Fibroblast of the conjunctiva (primary cell): ENCODE measurements at regions not wholly inside any gene's neighbourhood (a gene's known extent, or its start where the extent isn't known, plus 50 kb on each side); places are given as distances from the start of the nearest gene placed in this dataset.
A peak's percentile ranks its signal among the peaks of the same experiment; 100 is the strongest.
"Not testable (repeated sequence)": the region's sequence is repeated elsewhere in the genome, so short reads cannot be mapped to it uniquely, and the experiment has no call there.

ENCODE experiments used
- DNase-seq: peaks from one replicate; pipeline ENCODE4 v3.0.0-alpha.2; 2010; ENCODE audit warnings: low read depth

DNA sequence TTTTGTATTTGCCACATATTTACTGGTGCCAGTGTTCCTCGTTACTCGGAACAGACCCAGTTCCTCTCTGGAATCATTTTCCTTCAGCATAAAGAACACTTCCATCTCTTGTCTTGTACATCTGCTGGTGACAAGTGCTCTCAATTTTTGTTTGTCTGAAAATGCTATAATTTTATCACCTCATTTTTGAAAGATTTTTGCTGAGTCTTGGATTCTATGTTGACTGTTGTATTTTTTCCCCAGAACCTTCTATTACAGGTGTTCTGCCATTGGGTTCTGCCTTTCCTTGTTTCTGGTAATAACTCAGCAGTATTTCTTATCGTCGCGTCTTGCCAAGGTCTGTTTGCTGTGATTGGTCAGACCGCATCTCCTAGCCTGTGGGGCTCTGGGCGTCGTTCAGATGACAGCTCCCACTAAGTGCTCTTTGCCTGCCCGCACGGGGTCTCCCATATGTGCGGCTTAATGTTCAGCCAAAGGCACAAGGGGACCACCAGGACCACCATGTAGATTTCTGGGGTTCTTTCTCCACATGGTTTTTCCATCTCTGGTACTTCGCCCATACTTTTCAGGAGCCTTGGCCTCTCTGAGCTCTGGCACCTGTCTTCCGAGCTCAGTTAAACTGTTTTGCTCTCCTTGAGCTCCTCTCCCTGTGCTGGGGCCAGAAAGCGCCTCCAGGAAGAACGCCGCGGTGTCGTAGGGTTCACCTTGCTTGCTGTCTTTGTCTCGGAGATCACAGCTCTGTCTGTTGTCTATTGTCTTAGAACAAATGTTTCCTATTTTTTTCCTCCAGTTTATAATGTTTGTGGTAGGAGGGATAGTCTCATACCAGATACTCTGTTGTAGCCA is 80.0 kb downstream of the METRNL start:
- no peak for DNase-seq

DNA sequence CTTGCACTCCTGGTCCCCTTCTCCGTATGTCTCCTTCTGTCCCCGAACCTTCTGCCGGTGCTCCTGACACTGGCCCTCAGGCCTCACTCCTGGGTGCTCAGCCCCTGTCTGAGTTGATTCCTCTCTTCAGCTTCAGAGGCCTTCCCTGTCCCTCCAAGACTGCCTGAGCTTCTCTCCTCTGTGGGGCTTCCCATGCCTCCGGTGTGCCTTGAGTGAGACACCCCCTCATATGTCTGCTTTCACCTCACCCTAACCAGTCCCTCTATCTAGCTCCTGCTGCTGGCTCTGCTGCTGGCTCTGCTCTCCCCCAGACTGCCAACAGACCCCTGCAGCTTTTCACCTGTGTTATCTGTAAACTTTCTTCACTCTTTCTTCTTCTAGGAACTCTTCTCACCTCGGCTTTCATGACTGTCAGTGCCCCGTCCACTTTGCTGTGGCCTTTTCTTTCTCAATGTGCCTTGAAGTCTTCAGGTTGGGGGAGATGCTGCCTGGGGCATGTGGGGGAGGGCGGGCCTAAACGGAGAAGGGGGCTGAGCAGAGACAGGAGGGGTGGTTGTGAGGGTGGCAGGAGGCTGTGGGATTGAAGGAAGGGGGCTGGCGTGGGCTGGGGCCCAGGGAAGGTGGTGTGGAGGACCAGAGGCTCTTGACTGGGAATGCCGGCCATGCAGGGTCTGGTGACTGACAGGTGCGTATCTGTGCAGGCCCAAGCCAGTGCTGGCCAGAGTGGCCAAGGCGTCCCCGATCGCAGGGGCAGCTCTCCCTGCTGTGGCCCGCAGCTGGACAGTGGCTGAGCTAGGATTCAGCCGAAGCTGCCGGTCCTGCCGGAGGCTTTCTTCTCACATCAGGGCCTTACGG is 81.3 kb downstream of the METRNL start:
- DNase-seq: no peak

- DNase-seq: peak; percentile 46
Measured at GRCh38 chr17:83161298-83162034, 82.1 kb downstream of the METRNL start.

- DNase-seq: no peak
Measured at GRCh38 chr17:83162035-83162745, 82.8 kb downstream of the METRNL start.

DNA sequence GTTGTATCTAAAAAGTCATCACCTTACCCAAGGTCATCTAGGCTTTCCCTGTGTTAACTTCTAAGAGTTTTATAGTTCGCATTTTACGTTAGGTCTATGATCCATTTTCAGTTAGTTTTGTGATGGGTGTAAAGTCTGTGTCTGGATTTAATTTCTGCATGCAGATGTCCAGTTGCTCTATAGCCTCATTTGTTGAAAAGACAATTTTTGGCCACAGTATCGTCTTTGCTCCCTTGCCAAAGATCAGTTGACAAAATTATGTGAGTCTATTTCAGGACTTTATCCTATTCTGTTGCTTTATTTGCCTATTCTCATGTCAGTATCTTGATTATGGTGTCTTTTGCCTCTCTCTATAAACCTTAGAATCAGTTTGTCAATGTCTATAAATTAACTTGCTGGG is 85.1 kb downstream of the METRNL start:
- no peak for DNase-seq

DNA sequence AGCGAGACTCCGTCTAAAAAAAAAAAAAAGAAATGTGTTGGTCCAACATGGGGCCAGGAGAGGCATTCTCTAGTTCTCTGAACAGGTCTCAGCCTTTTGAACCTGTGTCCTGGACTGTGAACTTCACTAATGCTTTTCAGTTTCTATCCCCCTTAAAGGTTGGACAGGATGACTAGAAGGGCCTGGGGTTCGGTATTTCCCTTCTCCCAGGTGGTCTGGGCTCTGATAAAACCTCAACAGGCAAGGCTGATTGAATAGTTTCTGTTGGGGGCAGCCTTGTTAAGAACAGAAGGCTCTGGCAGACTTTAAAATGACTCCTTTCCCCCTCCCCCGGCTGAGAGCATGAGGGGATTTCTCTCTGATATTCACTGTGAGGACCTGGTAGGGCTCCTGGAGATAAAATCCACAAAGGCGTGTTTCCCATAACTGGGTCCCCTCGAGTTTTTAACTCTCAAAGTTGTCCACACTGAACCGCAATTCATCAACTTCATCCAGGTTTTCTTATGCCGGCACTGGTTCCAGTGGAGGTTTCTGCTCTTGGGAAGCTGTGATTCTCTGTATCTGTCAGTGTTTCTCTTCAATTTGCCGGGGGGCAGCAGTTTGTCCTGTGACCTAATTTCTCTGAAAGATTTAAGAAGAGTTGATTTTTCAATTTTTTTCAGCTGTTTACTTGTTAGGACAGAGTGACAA is 91.3 kb downstream of the METRNL start:
- no peak for DNase-seq

DNA sequence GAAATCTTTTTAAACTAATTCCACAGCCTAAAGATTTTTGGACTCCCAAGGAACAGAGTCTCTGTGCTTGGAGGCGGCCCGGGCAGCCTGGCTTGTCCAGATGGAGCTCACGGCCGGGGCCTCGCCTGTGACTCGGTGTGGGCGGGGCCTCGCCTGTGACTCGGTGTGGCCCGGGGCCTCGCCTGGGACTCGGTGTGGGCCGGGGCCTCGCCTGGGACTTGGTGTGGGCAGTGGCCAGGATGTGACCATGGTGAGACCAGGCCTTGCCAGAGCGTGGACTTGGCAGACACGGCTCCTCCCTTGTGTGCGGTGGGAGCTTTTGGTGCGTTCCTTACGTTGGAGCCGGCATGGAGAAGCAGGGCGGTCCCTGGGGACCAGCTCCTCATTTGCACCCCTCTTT is 92.3 kb downstream of the METRNL start:
- DNase-seq: no peak

DNA sequence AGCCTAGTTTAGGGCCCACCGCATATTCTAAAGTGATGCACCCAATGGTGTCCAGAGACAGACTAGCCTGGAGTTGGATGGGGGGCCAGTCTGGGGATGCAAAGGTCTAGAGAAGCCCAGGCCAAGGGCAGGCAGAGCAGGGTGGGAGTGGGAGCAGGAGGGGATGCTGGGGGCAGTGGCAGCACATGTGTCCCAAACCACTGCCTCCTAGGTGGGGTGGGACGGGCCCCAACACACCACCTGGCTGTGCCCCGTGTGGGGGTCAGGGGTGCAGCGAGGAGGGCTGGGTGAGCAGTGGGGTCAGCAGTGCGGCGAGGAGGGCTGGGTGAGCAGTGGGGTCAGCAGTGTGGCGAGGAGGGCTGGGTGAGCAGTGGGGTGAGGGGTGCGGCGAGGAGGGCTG is 92.7 kb downstream of the METRNL start:
- not testable (repeated sequence) for DNase-seq

DNA sequence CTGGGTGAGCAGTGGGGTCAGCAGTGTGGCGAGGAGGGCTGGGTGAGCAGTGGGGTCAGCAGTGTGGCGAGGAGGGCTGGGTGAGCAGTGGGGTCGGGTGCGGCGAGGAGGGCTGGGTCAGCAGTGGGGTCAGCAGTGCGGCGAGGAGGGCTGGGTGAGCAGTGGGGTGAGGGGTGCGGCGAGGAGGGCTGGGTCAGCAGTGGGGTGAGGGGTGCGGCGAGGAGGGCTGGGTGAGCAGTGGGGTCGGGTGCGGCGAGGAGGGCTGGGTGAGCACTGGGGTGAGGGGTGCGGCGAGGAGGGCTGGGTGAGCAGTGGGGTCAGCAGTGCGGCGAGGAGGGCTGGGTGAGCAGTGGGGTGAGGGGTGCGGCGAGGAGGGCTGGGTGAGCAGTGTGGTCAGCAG is 93.2 kb downstream of the METRNL start:
- not testable (repeated sequence) for DNase-seq

DNA sequence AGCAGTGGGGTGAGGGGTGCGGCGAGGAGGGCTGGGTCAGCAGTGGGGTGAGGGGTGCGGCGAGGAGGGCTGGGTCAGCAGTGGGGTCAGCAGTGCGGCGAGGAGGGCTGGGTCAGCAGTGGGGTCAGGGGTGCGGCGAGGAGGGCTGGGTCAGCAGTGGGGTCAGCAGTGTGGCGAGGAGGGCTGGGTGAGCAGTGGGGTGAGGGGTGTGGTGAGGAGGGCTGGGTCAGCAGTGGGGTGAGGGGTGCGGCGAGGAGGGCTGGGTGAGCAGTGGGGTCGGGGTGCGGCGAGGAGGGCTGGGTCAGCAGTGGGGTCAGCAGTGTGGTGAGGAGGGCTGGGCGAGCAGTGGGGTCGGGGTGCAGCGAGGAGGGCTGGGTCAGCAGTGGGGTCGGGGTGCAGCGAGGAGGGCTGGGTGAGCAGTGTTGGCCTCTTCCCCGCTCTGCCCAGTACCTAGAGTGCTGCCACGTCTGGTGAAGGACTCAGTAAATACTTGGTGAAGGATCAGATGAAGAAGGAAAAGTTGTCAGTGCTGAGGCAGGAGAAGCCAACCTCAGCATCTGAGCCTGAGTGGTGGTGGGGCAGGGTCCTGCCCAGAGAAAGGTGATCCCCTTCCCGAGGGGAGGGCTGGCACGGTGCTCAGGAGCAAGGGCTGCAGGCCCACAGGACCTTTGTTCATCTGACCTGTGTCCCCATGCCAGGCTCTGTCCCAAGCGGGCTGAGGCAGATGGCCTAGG is 93.9 kb downstream of the METRNL start:
- DNase-seq: not testable (repeated sequence)

GRCh38 chr17:83173914-83174361 is 94.5 kb downstream of the METRNL start:
- DNase-seq: no peak

- DNase-seq: peak; percentile 76
Measured at GRCh38 chr17:83174362-83175118, 95.1 kb downstream of the METRNL start.

- no peak for DNase-seq
Measured at GRCh38 chr17:83175119-83175821, 95.9 kb downstream of the METRNL start.

GRCh38 chr17:83175822-83176622 is 96.6 kb downstream of the METRNL start:
- DNase-seq: no peak

GRCh38 chr17:83176623-83177583 is 97.5 kb downstream of the METRNL start:
- DNase-seq: no peak

DNA sequence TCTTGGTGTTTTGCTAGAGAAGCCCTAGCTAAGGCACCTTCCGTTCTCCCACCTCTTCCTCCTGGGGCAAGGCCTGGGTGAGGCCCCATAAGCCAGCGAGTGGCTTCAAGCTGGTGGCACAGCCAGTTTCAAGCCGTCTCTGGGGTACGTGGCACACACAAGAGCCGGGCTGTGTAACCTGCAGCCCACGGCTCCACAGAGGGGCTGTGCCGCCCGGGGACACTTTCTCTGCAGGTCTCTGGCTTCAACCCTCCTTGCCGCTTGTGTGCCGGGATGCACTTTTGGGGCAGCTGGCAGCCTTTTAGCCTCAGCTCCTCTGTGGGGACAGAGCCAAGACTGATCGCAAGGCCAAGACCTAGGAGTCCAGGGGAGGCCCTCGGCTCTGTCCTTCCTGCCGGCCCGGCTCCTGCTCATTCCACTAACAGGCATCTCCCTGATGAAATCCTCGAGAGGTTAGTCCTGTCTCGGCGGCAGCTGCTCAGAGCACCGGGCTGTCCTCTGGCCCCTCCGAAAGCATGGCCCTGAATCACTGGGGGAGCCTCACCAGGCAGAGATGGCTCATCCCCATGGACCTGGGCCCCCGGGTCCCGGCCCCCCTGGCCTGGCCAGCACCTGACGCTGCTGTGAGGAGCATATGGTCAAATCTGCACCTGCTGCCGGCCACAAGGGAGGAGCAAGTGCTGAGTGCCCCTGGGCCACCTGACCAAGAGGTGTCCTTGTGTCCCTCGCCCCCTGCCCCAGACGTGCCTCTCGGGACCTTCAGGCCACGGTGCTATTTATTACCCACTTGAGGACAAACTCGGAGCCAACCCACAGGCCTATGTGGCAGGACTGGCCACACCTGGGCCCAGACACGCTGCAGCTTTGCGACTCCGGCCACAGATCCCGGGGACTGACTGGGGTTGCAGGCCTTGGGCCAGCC is 98.5 kb downstream of the METRNL start:
- DNase-seq: no peak
